ENCODE measurements at regions not wholly inside any gene's neighbourhood (a gene's known extent, or its start where the extent isn't known, plus 50 kb on each side); places are given as distances from the start of the nearest gene placed in this dataset.

DNA sequence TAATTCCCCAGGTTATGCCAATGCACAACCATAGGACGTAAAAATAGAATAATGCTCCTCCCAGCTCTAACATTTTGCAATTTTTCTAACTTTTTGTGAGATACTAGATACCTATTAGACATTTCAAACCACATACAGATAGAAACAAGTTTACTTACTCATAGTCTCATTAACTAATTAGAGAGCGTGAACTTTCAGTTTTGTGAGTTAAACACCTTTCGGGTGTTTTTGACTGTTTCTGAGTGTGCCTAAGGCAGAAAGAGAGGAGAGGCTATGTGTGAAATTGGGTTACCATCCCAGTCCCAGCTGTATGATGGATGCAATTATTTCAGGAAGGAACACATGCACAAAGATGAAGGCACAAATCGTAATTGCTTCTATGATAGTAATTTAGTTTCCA is 300.4 kb upstream of the POU1F1 start:
- FAIRE-seq = no peak
- ChIA-PET POLR2A (no interaction called here), CTCF (ENCODE audit: low intra/inter-chr PET ratio, low total read pairs) (no interaction called here)
- no TSS peak for BruUV-seq (replicated peaks)
- H3K4me2 ChIP-seq (ENCODE audit: low read depth, low read length) = no peak overlapping the region
- no peaks in the 10 kb centered on the region for H3K27me3 ChIP-seq (ENCODE audit: control insufficient read depth in 1 of 2, insufficient read depth in 2 of 2, low read length in 2 of 2)
- no peaks in the 10 kb centered on the region for H3K36me3 ChIP-seq (replicated peaks in 1 of 2; ENCODE audit: control insufficient read depth in 1 of 2, insufficient read depth in 2 of 2, low read length in 2 of 2)
- TF ChIP-seq ZNF883 (CRISPR knock-in tag; IDR thresholded peaks at IDR 0.05; ENCODE audit: not compliant biosample characterization) (no peak), HMG20B (CRISPR knock-in tag; conservative IDR thresholded peaks at IDR 0.05) (no peak), ZNF343 (CRISPR knock-in tag; IDR thresholded peaks at IDR 0.05) (no peak), ZSCAN22 (CRISPR knock-in tag; IDR thresholded peaks at IDR 0.05) (no peak), SUZ12 (IDR thresholded peaks at IDR 0.05; ENCODE audit: low read depth, low read length) (no peak), ZNF570 (CRISPR knock-in tag; IDR thresholded peaks at IDR 0.05; ENCODE audit: borderline replicate concordance) (no peak), TOE1 (CRISPR knock-in tag; IDR thresholded peaks at IDR 0.05) (no peak), KDM4B (CRISPR knock-in tag; IDR thresholded peaks at IDR 0.05) (no peak), RARG (CRISPR knock-in tag; IDR thresholded peaks at IDR 0.05; ENCODE audit: low read depth) (no peak)
- TF ChIP-seq, protein P1, sequence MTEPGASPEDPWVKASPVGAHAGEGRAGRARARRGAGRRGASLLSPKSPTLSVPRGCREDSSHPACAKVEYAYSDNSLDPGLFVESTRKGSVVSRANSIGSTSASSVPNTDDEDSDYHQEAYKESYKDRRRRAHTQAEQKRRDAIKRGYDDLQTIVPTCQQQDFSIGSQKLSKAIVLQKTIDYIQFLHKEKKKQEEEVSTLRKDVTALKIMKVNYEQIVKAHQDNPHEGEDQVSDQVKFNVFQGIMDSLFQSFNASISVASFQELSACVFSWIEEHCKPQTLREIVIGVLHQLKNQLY (CRISPR knock-in tag; IDR thresholded peaks at IDR 0.05) = no peak
- TF ChIP-seq, protein P2, sequence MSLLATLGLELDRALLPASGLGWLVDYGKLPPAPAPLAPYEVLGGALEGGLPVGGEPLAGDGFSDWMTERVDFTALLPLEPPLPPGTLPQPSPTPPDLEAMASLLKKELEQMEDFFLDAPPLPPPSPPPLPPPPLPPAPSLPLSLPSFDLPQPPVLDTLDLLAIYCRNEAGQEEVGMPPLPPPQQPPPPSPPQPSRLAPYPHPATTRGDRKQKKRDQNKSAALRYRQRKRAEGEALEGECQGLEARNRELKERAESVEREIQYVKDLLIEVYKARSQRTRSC (CRISPR knock-in tag; IDR thresholded peaks at IDR 0.05; ENCODE audit: low read depth) = no peak
- H3K4me3 ChIP-seq (replicated peaks in 1 of 3; ENCODE audit: insufficient read depth in 1 of 3, low read depth in 2 of 3, low read length in 3 of 3) = no peak overlapping the region
- DNase-seq (ENCODE audit: low spot score) = no peak
- H3K4me1 ChIP-seq (ENCODE audit: insufficient read depth, low read length) = no peaks in the 10 kb centered on the region
- H2AFZ ChIP-seq (ENCODE audit: low read length) = no peak overlapping the region
- H3K9me3 ChIP-seq (ENCODE audit: low read length) = no peaks in the 10 kb centered on the region
- H3K79me2 ChIP-seq (ENCODE audit: insufficient read depth, low read length) = no peaks in the 10 kb centered on the region
- in situ Hi-C loops (cut with HindIII; ENCODE audit: extremely low pct_ligation_motif_present, low pct_unique_long_range_greater_than_20kb) = no loop called here
- no peaks in the 10 kb centered on the region for H4K20me1 ChIP-seq (ENCODE audit: insufficient read depth, low read length)
- no peak overlapping the region for H3K9ac ChIP-seq (ENCODE audit: insufficient read depth, low read depth, low read length)
- H3K27ac ChIP-seq (ENCODE audit: extremely low read length, insufficient read depth, low read length) = no peak overlapping the region
- ATAC-seq = no peak
- WGBS (ENCODE audit: low lambda C conversion rate) = 1% methylated on average over 4 of the region's 4 CpGs
- intact Hi-C loops (cut with micrococcal nuclease; ENCODE audit: unreplicated experiment) = no loop called here

All from HepG2 (cell line).